NCI-H1105 treated with DMSO at 0.1 percent for 48 hours (cell line): ENCODE measurements at regions not wholly inside any gene's neighbourhood (a gene's known extent, or its start where the extent isn't known, plus 50 kb on each side); places are given as distances from the start of the nearest gene placed in this dataset.
"Not testable (repeated sequence)": the region's sequence is repeated elsewhere in the genome, so short reads cannot be mapped to it uniquely, and the experiment has no call there.

Source experiments
- DNase-seq: peaks from one replicate; lab custom pipeline; 2025; lab: John Stamatoyannopoulos, UW

DNA sequence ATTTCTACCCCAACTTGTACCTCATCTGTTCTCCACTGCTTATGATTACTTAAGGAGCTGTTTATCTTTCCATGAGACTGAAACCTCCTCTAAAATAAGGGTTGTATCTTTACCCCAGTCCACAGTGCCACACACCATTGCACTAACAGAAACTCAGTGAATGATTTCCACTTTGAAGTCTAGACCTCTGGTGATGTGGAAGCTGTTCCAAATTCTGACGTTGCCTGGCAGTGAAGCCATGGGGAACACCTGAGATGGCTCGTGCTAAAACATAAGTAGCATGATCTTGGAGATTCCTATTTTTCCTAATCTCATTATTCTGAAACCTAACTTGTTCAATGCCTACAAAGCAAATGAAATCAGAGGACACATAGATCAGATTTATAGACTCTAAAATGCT, 583.2 kb downstream of the EBF1 start:
- no peak for DNase-seq

DNA sequence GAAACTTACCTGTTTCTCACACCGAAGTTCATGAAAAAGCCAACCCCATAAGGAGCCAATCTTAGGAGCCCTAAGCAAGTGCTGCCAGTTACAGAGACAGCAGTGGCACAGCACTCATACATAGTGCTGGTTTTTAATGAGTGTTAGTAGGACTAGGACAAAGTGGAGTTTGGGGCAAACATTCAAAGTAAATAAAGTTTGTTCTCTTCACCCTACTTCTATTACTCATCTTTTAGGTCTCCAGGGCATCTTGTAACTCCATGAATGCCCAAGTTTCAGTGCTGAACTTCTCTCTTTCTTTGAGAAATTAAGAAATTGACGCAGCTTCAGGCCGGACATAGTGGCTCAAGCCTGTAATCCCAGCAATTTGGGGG, 584.7 kb downstream of the EBF1 start:
- no peak for DNase-seq

DNA sequence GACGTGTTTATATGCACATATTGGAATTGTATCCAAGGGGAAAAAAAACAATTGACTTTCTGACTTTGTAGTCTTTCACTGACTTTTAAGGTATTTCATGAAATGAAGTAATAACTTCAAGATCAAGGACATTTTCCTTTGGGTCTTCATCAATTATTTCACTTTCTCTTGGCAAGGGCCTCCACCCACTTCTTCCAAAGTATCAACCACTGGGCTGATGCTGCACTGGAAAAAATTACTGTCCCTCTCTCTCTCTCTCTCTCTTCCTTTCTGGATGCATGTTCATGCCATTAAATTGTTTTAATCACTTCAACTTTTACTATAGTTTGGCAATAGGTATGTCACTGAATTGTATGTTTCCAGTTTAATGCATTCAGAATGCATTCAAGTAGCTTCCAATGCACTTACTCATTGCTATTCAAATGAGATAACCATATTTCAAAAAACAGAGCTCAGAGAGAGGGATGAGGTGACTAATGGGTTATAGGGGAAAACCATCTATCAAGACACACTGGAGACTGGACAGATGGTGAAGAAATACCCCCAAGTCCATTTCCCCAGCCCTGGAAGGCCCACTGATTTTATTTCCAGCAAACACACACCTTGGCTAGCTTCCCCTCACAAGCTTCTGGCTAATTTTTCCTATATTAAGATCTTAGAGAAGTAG, 585.3 kb downstream of the EBF1 start:
- no peak for DNase-seq

DNA sequence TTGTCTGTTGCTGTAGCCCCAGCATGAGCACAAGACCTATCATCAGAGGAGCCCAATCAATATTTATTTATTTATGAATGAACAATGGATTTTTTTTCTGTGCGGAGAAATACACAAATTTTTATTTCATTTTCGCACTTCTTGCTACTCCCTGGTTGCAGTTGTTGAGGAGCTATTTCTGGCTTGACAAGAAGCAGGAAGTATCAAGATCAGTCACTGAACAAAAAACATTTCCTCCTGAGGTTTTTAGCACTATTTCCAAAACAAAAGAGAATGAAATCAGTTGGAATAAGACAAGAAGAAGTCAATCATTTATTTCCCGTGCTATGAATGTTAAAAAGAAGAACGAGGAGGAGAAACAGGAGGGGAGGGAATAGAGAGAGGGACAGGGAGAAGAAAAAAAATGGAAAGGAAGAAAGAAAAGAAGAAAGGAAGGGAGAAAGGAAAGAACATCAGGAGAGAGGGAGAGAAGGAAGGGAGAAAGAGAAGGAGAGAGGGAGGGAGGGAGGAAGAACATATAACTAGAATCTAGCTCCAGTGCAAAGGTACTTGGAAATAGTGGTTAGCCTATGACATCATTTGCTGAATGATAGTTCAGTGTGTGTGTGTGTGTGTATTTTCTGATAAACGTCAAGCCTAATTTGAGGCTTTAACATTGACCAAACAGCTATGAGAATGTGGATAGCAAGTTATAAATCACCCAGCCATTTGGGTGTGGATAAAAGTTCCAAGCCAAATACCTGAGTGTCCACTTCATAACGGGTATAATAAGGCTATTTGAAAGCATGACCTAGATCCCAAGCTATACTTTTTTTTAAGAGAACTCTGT, 586.0 kb downstream of the EBF1 start:
- no peak for DNase-seq

DNA sequence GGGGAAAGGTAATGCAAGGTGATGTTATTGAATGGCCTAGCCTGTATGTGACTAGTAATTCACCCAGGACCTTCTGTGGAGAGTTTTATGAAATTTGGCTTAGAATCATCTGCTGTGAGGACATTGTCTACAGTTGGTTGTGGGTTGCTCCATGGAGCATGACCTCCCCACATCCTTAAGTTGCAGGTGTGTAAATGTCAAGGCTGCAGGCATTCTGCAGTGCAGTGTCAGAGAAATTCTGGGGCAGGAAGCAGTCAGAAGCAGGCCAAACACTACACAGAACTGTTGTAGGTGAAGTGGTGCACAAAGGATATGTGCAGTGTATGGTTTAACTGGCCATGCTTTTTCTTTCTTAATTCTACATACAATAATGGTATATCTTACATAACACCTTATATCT, 588.3 kb downstream of the EBF1 start:
- DNase-seq = no peak

DNA sequence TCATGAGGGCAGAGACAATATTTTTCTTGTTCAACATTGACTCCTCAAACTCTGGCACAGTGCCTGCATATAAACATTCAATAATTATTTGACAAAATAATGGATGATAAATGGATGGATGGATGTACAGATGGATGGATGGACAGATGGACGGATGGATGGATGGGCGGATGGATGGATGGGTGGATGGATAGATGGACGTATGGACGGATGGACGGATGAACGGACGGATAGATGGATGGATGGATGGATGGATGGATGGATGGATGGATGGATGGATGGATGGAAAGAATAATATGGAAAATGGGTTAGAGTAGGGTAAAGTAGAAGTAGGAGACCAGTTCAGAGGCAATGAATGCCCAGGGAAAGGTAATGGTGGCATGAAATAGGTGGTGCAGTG, 589.2 kb downstream of the EBF1 start:
- DNase-seq = no peak

DNA sequence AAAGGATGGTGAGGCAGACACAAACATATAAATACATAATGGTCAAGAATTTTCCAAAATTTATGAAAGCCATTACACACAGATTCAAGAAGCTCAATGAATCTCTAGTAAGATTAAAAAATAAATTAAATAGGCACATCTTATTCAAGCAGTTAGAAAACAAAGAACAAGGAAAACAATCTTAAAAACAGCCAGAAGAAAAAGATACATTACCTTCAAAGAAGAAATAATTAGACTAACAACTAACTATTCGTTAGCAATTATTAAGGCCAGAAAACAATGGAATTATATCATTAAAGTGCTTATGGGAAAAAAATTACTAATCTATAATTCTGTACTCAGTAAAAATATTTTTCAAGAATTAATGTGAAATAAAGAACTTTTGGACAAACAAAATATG, 593.1 kb downstream of the EBF1 start:
- DNase-seq = no peak

DNA sequence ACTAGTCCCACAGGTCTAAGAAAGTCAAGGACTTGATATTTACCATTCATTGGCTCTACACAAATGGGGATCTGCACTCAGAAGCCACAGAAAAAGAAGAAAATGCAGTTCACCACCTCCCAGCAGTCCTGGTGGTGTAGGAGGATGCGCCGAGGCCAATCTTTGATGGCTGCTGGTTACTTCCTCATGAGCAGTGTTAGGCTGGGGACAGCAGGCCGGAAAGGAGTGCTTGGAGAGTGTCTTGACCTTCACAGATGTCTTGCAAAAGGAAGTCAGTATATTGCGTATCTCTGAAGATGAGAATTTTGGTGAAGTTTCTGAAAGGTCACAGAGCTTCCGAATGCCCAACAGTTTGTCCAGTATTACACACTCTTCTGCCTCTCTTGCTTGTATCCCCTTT, 597.0 kb downstream of the EBF1 start:
- DNase-seq = no peak

DNA sequence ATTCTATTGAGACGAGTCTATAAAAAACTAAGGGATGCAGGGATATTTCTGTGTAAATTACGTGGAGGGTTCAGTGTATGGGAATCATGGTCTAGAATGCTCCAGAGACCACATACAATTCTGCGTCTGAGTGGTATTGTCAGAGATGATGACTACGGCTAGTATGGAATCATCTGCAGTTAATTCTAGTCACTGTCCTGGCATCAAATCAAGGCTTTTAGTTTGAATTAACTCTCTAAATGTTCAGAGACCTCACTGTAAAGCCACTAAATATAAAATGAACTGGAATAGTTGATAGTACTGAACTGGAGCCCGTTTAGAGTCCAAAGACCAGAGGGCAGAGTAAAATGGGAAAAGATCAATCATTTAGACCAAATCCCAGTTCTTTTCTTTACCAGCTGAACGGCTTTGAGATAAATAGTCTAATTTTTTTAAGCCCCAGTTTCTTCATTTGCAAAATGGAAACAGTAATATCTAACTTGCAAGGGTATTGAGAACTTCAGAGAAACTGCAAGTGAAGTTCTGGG, 599.8 kb downstream of the EBF1 start:
- DNase-seq = no peak

DNA sequence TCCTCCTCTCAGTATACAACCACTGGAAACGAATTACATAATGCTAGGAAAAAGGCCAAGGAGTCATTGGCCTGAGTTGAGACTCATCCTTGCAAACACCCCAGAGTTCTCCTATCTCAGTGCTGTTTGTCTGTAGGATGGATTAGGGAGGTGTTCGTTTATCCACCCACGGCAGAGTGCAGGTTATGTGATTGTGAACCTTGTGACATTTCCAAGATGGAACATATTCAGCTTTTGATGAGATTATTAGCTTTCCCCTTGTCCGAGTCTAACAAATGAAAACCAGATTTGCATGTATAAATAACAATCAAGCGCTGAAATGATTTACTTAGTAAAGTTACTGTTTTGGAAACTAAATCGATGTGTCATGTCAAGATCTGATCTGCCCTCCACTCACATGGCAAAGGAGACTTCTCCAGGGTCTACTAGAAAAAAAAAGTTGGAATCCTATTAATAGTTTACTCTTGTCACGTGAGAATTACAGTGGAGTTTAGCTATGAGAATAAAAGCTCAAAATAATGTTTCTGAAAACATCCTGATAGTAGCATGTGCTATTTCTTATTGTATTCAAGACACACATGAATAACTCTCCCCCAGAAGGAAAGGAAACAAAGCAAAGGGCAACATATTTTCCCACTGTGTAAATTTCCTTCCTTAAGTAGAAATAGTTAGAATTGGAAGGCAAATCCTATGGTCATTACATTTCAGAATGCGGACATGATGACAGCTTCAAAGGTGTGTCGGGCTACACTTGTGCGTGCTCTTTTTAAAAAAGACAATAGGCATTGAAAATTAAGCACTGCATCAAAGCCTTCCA, 600.4 kb downstream of the EBF1 start:
- no peak for DNase-seq

DNA sequence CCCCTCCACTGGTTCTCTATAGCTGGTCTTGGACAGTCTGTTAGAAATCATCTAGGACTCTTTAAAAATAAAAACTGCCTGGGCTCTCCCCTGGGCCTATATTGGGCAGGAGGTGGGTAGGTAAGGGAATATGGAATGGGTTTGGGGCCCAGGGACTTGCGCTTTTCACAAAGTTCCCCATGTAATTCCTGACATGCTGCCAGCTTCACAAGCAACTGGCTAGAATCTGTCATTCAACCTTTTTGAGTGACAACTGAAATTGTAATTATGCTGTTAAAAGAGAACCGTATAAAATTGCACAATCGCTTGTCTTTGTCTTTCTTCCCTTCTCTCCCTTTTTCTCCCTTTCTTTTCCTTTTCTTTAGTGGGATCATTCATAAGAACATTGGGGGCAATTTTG, 603.1 kb downstream of the EBF1 start:
- no peak for DNase-seq

DNA sequence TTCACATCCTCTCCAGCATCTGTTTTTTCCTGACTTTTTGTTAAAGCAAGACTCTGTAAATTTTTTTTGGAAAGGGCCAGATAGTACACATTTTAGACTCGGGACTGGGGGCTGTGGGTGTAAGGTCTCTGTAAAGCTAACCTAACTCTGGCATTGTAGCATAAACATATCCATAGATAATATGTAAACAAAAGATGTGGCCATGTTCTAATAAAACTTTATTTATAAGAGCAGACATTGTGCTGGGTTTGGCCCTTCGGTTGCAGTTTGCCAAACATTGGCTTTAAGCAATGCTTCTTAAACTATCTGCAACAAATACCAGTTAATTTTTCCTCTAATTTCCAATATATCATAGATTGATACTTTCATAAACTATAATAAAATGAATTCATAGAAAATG, 605.2 kb downstream of the EBF1 start:
- no peak for DNase-seq

DNA sequence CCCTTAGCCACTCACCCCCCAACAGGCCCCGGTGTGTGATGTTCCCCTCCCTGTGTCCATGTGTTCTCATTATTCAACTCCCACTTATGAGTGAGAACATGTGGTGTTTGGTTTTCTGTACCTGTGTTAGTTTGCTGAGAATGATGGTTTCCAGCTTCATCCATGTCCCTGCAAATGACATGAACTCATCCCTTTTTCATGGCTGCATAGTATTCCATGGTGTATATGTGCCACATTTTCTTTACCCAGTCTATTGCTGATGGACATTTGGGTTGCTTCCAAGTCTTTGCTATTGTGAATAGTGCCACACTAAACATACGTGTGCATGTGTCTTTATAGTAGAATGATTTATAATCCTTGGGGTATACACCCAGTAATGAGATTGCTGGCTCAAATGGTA, 605.7 kb downstream of the EBF1 start:
- DNase-seq = not testable (repeated sequence)

DNA sequence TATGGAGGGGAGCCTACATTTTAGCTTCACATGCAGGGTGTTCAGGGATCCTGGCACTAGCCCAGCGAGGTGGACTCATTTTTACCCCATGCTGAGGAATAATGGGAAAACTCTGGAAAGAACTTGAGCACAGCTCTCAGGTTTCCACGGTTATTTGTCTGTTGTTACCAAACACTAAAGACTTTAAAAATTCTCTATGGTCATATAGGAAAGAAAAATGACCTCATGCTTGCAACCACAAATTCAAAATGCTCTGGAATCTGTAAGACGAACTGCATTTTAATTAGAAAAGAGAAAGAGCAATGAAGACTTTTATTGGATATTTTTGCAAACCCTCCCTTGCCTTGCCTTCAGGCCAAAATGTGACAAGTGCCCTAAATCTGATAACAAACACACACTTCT, 606.9 kb downstream of the EBF1 start:
- DNase-seq = no peak

DNA sequence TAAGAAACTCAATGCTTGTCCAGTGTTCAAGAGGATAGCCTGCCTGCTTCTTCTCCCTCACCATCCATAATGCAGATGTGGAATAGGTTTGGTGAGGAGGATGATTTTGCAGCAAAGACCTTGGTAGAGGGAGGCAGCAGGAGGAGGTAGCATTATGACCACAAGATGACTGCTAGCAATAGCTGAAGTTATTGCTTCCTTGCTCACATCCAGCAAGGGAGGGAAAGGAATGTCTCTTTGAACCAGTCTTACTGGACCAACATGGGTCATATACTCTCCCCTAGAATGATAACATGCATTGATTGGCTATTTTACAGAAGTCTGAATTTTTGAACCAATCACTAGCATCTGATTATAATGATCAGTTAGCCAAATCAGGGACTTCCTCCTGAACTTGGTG, 607.6 kb downstream of the EBF1 start:
- no peak for DNase-seq

DNA sequence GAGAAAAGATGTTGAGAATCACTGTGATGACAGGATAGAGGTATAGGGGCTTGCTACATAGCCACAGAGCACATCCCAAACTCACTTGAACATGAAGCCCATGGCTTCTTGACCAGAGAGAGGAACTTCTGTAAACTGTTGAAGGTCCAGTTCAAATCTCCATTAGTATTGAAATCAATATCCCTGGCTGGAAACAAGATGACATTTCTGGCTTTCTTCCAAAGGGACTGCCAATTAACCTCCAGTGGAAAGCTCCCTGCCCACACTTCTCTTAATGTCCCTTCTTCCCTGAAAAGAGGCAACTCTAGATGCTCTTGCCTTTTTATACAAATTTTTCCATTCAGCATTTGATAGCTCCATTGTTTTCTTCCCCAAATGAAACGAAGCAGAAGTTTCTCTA, 612.1 kb downstream of the EBF1 start:
- DNase-seq = peak; percentile 14

DNA sequence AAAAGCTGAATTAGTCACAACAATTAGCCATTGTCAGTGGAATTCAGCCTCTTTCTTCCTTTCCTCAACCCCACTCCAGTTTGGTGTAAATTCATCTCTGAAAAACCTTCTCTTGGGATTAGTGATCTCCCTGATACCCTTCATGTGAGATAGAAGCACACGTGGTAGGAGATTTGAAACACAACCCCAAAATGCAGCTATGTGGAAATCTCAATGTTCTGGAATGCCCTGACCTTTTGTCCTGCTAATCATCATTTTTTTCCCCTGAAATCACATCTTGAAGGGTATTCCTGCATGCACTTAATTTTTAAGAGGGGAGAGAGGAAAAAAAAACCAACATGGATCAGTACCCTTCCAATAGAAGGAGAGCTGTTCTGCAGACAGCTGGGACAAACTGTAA, 612.6 kb downstream of the EBF1 start:
- no peak for DNase-seq

DNA sequence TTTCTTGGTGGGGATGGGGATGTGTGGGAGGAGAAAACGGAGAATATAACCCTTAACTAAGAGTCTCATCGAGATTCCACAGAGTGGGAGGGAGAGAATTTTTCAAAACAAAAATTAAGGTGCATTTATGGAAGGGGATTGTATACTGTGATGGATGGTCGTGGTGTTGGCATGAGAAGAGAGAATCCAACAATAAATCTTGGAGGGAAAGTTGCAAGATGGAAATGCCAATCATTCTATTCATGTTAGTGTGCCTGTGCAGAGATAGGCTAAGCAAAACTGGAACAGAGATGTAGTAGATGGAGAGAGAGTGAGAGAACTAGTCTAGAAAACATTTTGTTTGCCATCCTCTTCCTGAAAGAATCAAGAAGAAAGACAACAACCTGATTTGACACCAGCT, 613.1 kb downstream of the EBF1 start:
- DNase-seq = no peak

DNA sequence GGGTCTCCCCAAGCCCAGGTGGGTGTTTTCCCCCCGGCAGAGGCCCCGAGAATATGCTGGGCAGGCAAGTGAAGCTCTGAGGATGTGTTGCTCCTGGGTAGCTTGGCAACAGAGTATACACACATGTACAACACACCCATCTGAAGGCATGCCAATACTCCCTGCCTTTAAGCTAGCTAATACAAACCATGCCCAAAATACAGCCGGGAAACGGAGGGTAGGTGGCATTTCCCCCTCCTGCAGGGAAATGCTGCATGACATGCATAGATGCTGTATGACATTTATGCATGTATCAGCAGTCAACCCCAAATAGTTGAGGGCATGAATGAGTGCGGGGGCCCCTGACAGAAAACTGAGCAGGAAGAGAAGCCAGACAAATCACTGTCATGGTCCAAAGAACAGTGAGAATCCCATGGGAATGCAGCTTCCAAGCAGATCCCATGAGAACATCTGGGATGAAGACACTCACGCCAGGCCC, 614.1 kb downstream of the EBF1 start:
- no peak for DNase-seq

DNA sequence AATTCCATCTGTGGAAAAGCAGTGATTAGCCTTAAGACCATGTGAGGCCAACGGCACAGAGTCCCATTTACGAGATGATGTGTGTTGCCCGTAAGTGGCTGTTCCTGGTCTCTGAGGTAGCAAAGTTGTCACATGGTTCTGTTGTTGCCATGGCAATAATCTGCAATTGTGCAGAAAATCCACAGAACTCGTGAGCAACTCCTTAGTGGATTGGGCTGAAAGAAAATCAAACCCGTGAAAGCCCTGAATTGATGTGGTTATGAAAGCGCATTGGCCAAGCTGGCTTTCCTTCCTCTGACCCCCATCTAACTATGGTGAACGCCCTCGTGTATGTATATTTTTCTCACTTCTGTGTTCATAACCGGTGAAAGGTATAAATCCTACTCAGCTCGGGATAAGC, 614.7 kb downstream of the EBF1 start:
- DNase-seq = no peak

DNA sequence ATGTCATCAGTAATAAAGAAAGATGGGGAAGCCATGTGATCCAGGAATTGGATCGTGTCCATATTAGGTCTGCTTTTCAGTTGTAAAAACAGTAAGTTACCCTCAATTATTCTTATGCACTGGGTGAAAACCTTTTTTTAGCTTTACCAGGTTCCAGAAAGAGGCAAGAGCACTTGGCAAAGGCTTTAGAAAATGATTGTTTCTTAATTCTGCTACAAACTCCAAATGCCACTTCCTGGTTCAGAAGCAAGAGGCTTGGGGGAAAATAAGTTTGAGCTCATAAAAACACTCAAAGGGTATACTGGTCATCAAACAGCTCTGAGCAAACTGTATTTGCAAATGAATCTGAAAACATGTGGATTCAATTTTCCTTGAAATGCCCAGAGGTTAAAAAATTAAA, 615.6 kb downstream of the EBF1 start:
- DNase-seq = no peak

DNA sequence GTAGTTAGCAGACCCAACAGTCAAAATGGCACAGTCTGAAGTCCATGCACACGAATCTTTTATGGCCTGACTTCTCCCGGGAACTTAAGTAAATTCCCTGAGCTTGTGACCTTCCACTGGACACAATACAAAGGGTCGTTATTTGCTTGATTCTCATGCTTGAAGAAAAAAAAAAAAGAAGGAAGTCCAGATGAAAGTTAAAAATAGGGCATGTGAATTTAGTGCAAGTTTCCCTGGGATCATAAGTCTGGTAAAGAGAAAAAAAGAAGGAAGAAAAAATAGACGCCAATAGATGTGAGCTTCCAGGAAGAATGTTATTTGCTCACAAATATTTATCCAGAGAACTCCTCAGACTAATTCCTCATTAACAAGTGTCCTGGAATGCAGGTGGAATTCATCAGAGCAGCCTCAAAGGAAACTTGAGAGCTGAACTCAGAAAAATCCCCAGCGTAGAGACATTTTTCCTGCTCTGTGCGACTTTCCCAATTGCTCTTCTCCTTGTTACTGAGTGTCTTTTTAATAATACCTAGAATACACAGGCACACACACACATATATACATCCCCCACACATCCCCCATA, 616.3 kb downstream of the EBF1 start:
- DNase-seq = no peak
